Retinal pigment epithelial cell (primary cell): ENCODE measurements at regions not wholly inside any gene's neighbourhood (a gene's known extent, or its start where the extent isn't known, plus 50 kb on each side); places are given as distances from the start of the nearest gene placed in this dataset.
"Not testable (repeated sequence)": the region's sequence is repeated elsewhere in the genome, so short reads cannot be mapped to it uniquely, and the experiment has no call there.

Source experiments
- DNase-seq: peaks from one replicate; pipeline ENCODE4 v3.0.0-alpha.2; 2010; ENCODE audit warnings: low read depth
- H3K4me3 ChIP-seq: 2 replicates; pipeline ENCODE4 v1.5.1; 2011; ENCODE audit warnings: mild to moderate bottlenecking, low read length, control low read depth, moderate library complexity
- TF ChIP-seq, protein P1 (sequence below): conservative IDR thresholded peaks from 2 replicates; pipeline ENCODE4 v1.5.1; 2011; ENCODE audit warnings: low read depth, low read length, control low read depth, inconsistent platforms

DNA sequence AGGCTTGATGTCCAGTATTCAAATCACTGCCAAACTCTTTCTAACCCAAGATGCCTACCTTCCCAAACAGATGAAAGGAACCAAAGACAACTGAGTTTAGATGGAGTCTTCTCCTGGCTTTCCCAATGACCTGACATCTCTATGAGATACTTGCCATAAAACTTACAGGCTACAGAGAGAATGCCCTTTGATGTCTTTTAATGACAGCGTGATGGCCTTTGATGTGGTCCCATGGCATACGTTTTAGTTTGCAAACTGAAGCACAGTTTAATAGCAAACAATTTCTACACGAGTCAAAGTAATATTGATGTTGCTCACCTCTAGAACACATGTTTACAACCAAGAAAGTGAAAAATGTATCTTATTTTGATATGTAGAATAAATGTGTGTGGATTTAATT lies 73.2 kb downstream of the ZIC4 start:
- TF ChIP-seq, protein P1, sequence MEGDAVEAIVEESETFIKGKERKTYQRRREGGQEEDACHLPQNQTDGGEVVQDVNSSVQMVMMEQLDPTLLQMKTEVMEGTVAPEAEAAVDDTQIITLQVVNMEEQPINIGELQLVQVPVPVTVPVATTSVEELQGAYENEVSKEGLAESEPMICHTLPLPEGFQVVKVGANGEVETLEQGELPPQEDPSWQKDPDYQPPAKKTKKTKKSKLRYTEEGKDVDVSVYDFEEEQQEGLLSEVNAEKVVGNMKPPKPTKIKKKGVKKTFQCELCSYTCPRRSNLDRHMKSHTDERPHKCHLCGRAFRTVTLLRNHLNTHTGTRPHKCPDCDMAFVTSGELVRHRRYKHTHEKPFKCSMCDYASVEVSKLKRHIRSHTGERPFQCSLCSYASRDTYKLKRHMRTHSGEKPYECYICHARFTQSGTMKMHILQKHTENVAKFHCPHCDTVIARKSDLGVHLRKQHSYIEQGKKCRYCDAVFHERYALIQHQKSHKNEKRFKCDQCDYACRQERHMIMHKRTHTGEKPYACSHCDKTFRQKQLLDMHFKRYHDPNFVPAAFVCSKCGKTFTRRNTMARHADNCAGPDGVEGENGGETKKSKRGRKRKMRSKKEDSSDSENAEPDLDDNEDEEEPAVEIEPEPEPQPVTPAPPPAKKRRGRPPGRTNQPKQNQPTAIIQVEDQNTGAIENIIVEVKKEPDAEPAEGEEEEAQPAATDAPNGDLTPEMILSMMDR, result no peak
- no peak for DNase-seq
- no peak overlapping the region for H3K4me3 ChIP-seq

DNA sequence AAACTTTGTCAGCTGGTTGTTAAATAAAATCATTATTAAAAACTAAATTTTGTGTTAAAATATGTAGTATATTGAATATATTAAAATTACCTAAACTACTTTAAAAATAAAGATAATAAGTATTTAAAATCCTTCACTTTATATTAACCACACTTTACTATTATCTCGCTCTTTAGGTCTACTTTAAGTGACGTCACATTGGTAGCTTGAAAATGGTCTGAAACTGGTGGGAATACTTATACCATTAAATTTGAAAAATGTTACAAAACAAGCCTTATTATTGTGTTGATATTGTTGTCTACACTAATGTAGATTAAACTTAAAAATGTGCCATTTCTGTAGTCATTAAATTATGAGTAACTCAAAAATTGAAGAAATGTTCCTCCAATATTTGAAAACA lies 77.6 kb downstream of the ZIC4 start:
- H3K4me3 ChIP-seq, result no peak overlapping the region
- TF ChIP-seq, protein P1, result no peak

DNA sequence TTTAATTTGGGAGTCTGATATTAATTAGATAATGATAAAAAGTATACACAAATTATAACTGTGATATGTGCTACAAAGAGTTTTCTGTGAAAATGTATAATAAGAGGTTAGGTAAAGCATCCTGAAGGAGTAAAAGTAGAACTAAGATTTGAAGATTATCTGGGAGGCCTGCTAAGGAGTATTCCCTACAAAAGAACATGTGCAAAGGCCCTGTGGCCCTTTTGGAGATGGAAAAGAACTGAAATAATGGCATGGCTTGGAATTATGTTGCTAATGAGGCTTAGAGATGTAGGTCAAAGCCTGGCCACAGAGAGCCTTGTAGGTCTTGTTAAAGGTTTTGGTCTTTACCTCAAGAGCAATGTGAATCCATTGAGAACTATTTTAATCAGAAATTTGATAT lies 82.0 kb downstream of the ZIC4 start:
- no peak overlapping the region for H3K4me3 ChIP-seq
- TF ChIP-seq, protein P1, result no peak
- DNase-seq, result no peak

More for the DNA sequence above, 77.6 kb downstream of the ZIC4 start:
- DNase-seq, result no peak

DNA sequence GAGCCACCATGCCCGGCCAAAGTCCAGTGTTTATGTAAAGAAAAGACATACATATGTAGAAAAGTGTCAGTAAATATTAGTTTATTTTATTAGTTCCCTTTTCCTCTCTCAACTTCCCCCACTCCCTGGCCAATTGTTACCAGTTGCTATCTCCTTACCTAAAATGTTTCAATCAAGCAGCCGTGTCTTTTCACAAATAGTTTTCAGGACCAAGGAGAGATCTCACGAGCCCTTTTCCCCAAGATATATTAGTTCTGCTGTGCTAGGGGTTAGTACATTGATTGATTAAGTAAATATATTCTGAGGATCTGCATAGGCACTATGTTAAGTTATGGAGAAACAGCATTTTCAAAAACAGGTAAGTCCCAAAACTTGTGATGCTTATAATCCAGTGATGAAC lies 87.4 kb downstream of the ZIC4 start:
- TF ChIP-seq, protein P1, result no peak
- H3K4me3 ChIP-seq, result no peak overlapping the region
- no peak for DNase-seq

DNA sequence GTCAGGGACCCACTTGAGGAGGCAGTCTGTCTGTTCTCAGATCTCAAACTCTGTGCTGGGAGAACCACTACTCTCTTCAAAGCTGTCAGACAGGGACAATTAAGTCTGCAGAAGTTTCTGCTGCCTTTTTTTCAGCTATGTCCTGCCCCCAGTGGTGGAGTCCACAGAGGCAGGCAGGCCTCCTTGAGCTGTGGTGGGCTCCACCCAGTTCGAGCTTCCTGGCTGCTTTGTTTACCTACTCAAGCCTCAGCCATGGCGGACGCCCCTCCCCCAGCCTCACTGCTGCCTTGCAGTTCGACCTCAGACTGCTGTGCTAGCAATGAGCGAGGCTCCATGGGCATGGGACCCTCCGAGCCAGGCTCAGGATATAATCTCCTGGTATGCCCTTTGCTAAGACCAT lies 89.3 kb downstream of the ZIC4 start:
- H3K4me3 ChIP-seq, result not testable (repeated sequence)

DNA sequence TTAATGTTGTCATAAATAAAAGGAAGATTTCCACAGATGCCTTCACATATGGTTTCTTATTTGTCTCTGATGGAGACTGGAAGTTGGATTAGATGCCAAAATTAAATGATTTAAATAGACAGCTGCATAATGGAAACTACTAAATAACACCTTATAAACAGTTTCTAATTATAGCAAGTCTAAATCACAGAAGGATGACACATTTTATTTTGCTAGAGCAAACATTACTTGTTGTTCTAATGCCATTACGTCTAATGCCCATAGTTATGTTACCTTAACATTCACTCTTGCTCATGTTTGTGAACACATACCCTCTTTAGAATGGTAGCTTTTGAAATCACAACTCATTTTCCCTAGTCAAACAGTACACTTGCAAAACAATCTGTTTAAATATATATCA lies 92.8 kb downstream of the ZIC4 start:
- no peak overlapping the region for H3K4me3 ChIP-seq
- DNase-seq, result no peak
- TF ChIP-seq, protein P1, result no peak

More for the DNA sequence above, 89.3 kb downstream of the ZIC4 start:
- not testable (repeated sequence) for DNase-seq

DNA sequence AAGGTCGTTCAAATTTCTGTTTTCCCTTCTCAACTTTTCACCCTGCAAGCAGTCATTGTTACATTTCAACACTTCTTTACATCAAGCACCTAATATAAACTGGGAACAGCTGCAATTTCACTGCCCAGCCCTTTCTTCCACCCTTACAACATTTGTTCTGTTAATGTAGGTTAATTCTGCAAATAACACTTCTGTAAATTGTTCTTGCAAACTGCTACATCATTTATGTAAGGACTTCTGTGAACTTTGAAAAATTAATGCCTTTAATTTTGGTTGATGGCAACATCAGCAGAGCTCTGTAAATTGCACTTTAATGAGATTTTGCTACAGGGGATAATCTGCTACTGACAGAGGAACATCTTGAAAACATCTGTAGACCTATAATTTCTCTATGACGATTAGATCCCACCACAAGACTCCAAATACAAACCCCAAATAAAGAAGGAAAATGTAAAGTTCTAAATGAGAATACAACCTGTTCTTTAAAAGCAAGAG lies 93.5 kb downstream of the ZIC4 start:
- no peak for DNase-seq
- no peak overlapping the region for H3K4me3 ChIP-seq
- TF ChIP-seq, protein P1, result no peak

DNA sequence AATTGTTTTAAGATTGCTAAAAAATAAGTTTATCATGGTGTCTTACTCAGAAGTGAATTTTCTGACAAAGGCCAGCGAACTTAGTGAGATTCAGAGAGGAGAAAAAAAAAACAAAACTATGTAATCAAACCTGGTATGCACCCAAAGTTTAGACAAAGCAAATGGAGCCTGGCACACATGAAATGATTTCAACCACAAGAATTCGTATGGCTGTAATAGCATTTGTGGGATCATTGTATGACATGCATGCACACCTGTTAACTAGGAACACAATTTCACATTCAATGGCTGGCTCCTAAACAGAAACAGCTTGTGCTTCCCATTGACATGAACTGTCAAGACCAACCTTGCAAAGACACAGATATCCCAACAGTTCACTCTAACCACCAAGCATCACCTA lies 94.6 kb downstream of the ZIC4 start:
- TF ChIP-seq, protein P1, result no peak
- DNase-seq, result no peak

More for the DNA sequence above, 94.6 kb downstream of the ZIC4 start:
- H3K4me3 ChIP-seq, result no peak overlapping the region
